ENCODE measurements at regions not wholly inside any gene's neighbourhood (a gene's known extent, or its start where the extent isn't known, plus 50 kb on each side); places are given as distances from the start of the nearest gene placed in this dataset.

DNA sequence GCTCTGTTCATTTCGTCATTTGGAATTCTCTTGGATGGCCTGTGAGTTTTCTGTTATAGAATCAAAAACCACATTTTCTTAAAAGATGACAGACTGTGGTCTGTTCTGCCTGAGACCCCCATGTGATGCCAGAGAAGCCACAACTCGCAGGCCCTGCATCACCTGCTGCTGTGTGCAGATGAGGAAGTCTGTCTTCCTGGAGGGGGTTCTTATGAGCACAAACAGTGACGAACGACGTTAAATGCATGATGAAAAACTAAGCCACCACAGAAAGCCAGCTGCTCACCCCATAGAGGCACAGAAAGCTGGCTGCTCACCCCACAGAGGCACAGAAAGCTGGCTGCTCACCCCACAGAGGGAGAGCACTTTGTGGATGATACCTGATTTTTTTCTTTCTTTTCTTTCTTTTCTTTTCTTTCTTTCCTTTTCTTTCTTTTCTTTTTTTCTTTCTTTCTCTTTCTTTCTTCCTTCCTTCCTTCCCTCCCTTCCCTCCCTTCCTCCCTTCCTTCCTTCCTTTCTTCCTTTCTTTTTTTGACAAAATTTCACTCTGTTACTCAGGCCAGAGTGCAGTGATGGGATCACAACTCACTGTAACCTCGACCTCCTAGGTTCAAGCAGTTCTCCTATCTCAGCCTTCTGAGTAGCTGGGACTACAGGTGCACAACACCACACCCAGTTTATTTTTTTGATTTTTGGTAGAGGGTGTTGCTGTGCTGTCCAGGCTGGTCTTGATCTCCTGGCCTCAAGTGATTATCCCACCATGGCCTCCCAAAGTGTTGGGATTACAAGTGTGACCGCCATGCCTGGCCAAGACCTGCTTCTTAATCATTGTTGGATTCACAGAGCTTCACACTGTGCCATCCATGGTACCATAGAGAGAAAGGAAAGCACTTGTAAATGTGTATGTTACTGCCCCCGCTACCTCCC, 1191.4 kb downstream of the UQCRFS1 start:
- no peak overlapping the region for H2AFZ ChIP-seq (ENCODE audit: control insufficient read depth, low read depth, low read length)
- 44% methylated on average over 8 of the region's 8 CpGs for WGBS (ENCODE audit: insufficient coverage, insufficient replicate concordance, low lambda C conversion rate, missing lambda C conversion rate)
- ATAC-seq (peak; percentile 65), DNase-seq (ENCODE audit: low read depth, low spot score) (no peak), FAIRE-seq (no peak)
- no peaks in the 10 kb centered on the region for H4K20me1 ChIP-seq (ENCODE audit: control insufficient read depth, insufficient read depth)
- SMC1A ChIA-PET (ENCODE audit: uncharacterized antibody, unreplicated experiment): interaction anchor here (0.7 to 1.2 kb wide), 5 partner anchors 13 to 55 kb away, joined by 3 to 4 read pairs (median 3); no protein-coding TSS in a partner anchor
- intact Hi-C loops (cut with micrococcal nuclease; ENCODE audit: unreplicated experiment) (no loop called here), in situ Hi-C loops (cut with MboI) (no loop called here)
- H3K27me3 ChIP-seq (replicated peaks in 1 of 2; ENCODE audit: control insufficient read depth in 2 of 2, insufficient read depth in 2 of 2, low read length in 1 of 2): no peaks in the 10 kb centered on the region
- H3K36me3 ChIP-seq (ENCODE audit: control insufficient read depth in 2 of 2, insufficient read depth in 2 of 2, low read length in 1 of 2): no peaks in the 10 kb centered on the region
- no peak overlapping the region for H3K4me3 ChIP-seq
- H3K4me2 ChIP-seq (ENCODE audit: control insufficient read depth, insufficient read depth): no peak overlapping the region
- POLR2A ChIA-PET: interaction anchor here (0.7 to 1.2 kb wide), 2 partner anchors 42 to 50 kb away, joined by 3 to 4 read pairs; no protein-coding TSS in a partner anchor
- H3K9me3 ChIP-seq (replicated peaks; ENCODE audit: control insufficient read depth, insufficient read depth, low read length): no peaks in the 10 kb centered on the region
- peak; percentile 26; the same call in 1 of the 2 replicates for TF ChIP-seq SPI1 (IDR thresholded peaks at IDR 0.05; ENCODE audit: borderline replicate concordance, insufficient read depth, low read depth, low read length)
- TF ChIP-seq CREB1 (IDR thresholded peaks at IDR 0.05; ENCODE audit: low read depth): peak; percentile 40; the same call in 1 of the 2 replicates
- peak; percentile 12; the same call in 1 of the 2 replicates for TF ChIP-seq RUNX3 (IDR thresholded peaks at IDR 0.05; ENCODE audit: low read length)
- no peak for TF ChIP-seq JUND (IDR thresholded peaks at IDR 0.05; ENCODE audit: low read depth, low read length)
- H3K9ac ChIP-seq (ENCODE audit: control insufficient read depth, insufficient read depth, low read length): no peak overlapping the region
- CTCF ChIA-PET: interaction anchor here (0.8 kb wide), 1 partner anchor 11 kb away, joined by 3 read pairs; no protein-coding TSS in a partner anchor
- H3K79me2 ChIP-seq (ENCODE audit: control insufficient read depth, insufficient read depth, low read length): no peaks in the 10 kb centered on the region
- no peaks in the 10 kb centered on the region for H3K4me1 ChIP-seq (ENCODE audit: control insufficient read depth, insufficient read depth, low read length)
- RAD21 ChIA-PET (ENCODE audit: unreplicated experiment): interaction anchor here (0.6 to 1.3 kb wide), 4 partner anchors 10 to 51 kb away, joined by 3 to 4 read pairs (median 3); no protein-coding TSS in a partner anchor
- no peak overlapping the region for H3K27ac ChIP-seq (ENCODE audit: control insufficient read depth, insufficient read depth)
- BruUV-seq (replicated peaks): no TSS peak
